ENCODE measurements at regions not wholly inside any gene's neighbourhood (a gene's known extent, or its start where the extent isn't known, plus 50 kb on each side); places are given as distances from the start of the nearest gene placed in this dataset.
A peak's percentile ranks its signal among the peaks of the same experiment; 100 is the strongest.

- H3K27me3 ChIP-seq: no peaks in the 10 kb centered on the region
- H3K9me3 ChIP-seq: no peaks in the 10 kb centered on the region
- H3K36me3 ChIP-seq: no peaks in the 10 kb centered on the region
- TF ChIP-seq POLR2AphosphoS5 (IDR thresholded peaks at IDR 0.05): no peak
- no peak for TF ChIP-seq EP300 (IDR thresholded peaks at IDR 0.05)
- no peak for TF ChIP-seq POLR2A (IDR thresholded peaks at IDR 0.05; ENCODE audit: low read depth)
- TF ChIP-seq, protein P1, sequence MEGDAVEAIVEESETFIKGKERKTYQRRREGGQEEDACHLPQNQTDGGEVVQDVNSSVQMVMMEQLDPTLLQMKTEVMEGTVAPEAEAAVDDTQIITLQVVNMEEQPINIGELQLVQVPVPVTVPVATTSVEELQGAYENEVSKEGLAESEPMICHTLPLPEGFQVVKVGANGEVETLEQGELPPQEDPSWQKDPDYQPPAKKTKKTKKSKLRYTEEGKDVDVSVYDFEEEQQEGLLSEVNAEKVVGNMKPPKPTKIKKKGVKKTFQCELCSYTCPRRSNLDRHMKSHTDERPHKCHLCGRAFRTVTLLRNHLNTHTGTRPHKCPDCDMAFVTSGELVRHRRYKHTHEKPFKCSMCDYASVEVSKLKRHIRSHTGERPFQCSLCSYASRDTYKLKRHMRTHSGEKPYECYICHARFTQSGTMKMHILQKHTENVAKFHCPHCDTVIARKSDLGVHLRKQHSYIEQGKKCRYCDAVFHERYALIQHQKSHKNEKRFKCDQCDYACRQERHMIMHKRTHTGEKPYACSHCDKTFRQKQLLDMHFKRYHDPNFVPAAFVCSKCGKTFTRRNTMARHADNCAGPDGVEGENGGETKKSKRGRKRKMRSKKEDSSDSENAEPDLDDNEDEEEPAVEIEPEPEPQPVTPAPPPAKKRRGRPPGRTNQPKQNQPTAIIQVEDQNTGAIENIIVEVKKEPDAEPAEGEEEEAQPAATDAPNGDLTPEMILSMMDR (IDR thresholded peaks at IDR 0.05): no peak
- no peak overlapping the region for H3K27ac ChIP-seq (replicated peaks in 1 of 4)
- DNase-seq (ENCODE audit: extremely low spot score): no peak
- 89% methylated on average over 2 of the region's 2 CpGs for WGBS
- intact Hi-C loops (cut with DNase I): no loop called here
- no peak overlapping the region for H3K4me3 ChIP-seq
- H3K4me1 ChIP-seq: no peaks in the 10 kb centered on the region
Measured at GRCh38 chr12:125852679-125853078, 787.4 kb downstream of the AACS start.

GRCh38 chr12:125853670-125854069 lies 788.4 kb downstream of the AACS start:
- Histone ChIP-seq H3K27me3 (no peaks in the 10 kb centered on the region), H3K4me1 (no peaks in the 10 kb centered on the region), H3K4me3 (no peak overlapping the region), H3K9me3 (no peaks in the 10 kb centered on the region), H3K27ac (replicated peaks in 1 of 4) (no peak overlapping the region), H3K36me3 (no peaks in the 10 kb centered on the region)
- no peak for DNase-seq (ENCODE audit: extremely low spot score)
- intact Hi-C loops (cut with DNase I): no loop called here
- TF ChIP-seq EP300 (IDR thresholded peaks at IDR 0.05): no peak
- no peak for TF ChIP-seq POLR2AphosphoS5 (IDR thresholded peaks at IDR 0.05)
- TF ChIP-seq POLR2A (IDR thresholded peaks at IDR 0.05; ENCODE audit: low read depth): no peak
- TF ChIP-seq, protein P1 (IDR thresholded peaks at IDR 0.05): no peak
- WGBS: 52% methylated on average over 1 of the region's 1 CpG

DNA sequence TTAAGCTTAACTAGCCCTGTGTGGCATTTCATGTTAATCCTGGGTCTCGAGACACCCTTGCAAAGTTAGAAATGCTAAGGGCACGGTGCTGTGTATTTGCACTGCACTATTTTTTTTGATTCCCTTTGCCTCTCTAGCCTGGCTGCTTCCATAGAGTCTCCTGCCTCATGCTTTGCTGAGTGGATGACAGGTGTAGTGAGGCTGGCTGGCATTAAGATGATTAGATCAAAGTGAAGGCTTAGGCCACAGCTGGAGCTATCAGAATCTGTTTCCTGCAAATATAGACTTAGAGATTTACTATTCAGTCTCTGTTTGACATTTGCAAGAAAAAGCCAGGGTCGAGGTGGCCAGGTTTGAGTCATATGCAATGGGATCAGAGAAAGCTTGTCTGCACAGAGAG lies 791.1 kb downstream of the AACS start:
- intact Hi-C loops (cut with DNase I): no loop called here
- no peak for DNase-seq (ENCODE audit: extremely low spot score)
- Histone ChIP-seq H3K4me1 (peaks cover 0 to 4% (median 0%) of the 10 kb centered on the region in 4 donors), H3K9me3 (no peaks in the 10 kb centered on the region), H3K27ac (replicated peaks in 1 of 4) (no peak overlapping the region), H3K27me3 (peaks cover 0 to 1% (median 0%) of the 10 kb centered on the region in 4 donors), H3K36me3 (no peaks in the 10 kb centered on the region), H3K4me3 (no peak overlapping the region)
- TF ChIP-seq POLR2AphosphoS5 (IDR thresholded peaks at IDR 0.05) (no peak), POLR2A (IDR thresholded peaks at IDR 0.05; ENCODE audit: low read depth) (no peak), EP300 (IDR thresholded peaks at IDR 0.05) (no peak)
- TF ChIP-seq, protein P1 (IDR thresholded peaks at IDR 0.05): no peak
- WGBS: 36% methylated on average over 3 of the region's 3 CpGs

DNA sequence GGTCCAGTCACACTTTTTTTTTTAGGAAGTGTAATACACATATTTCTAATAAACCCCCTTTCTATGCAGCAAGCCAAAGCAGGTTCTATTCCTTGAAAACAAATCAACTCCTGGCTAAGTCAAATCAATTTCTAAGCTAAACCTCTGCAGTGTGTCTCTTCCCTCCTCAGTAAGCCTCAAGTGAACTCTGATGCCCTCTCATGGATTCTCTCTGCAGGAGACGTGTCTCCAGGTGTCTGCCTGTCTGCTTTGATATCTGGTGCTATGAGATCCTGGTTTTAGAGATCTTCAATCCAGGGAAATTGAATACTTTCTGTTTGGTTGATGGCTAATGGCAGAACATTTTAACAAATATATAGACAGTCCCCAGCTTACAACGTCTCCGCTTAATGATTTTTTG lies 791.7 kb downstream of the AACS start:
- Histone ChIP-seq H3K27ac (replicated peaks in 1 of 4) (no peak overlapping the region), H3K27me3 (peaks cover 0 to 7% (median 0%) of the 10 kb centered on the region in 4 donors), H3K36me3 (no peaks in the 10 kb centered on the region), H3K4me3 (no peak overlapping the region), H3K4me1 (peaks cover 0 to 7% (median 2%) of the 10 kb centered on the region in 4 donors), H3K9me3 (no peaks in the 10 kb centered on the region)
- TF ChIP-seq POLR2A (IDR thresholded peaks at IDR 0.05; ENCODE audit: low read depth) (no peak), POLR2AphosphoS5 (IDR thresholded peaks at IDR 0.05) (no peak), EP300 (IDR thresholded peaks at IDR 0.05) (no peak)
- TF ChIP-seq, protein P1 (IDR thresholded peaks at IDR 0.05): no peak
- intact Hi-C loops (cut with DNase I): no loop called here
- DNase-seq (ENCODE audit: extremely low spot score): no peak
- 72% methylated on average over 3 of the region's 3 CpGs for WGBS

DNA sequence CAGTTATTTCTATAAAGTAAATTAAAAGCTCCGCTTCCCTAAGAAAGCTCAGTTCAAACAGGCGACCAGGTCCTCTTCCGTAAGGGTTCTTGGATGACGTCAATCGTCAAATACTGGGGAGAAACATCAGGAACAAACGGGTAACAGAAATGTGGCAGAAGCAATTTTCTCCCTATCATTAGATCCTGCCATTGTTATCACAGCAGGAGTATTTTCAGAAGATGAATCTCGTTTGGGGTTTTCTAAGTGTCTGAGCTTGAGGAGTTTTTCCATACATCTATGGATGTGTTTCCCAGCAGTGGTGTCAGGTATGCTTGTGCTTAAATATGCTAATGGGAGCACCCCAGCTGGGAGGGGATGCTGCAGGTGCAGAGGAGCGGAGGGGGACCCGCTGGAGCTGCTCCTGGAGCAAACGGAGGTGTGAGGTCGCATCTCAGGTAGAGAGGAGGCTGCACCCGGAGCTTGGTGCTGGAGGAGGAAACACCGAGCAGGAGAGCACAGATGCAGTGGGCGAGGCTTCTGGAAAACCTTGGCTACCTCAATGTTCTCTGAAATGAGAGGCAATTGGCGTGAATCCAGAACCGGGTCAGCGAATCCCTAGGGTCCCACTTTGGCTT lies 795.5 kb downstream of the AACS start:
- Histone ChIP-seq H3K4me3 (peak overlapping the region in 1 of 4 donors; percentile 43), H3K36me3 (no peaks in the 10 kb centered on the region), H3K4me1 (peaks cover 0 to 7% (median 3%) of the 10 kb centered on the region in 4 donors), H3K9me3 (peaks cover 0 to 5% (median 0%) of the 10 kb centered on the region in 4 donors), H3K27me3 (peaks cover 0 to 7% (median 0%) of the 10 kb centered on the region in 4 donors), H3K27ac (replicated peaks in 1 of 4) (no peak overlapping the region)
- WGBS: 88% methylated on average over 17 of the region's 17 CpGs
- intact Hi-C loops (cut with DNase I): no loop called here
- TF ChIP-seq POLR2A (IDR thresholded peaks at IDR 0.05; ENCODE audit: low read depth) (no peak), POLR2AphosphoS5 (IDR thresholded peaks at IDR 0.05) (no peak), EP300 (IDR thresholded peaks at IDR 0.05) (no peak)
- TF ChIP-seq, protein P1 (IDR thresholded peaks at IDR 0.05): no peak
- no peak for DNase-seq (ENCODE audit: extremely low spot score)
